Activated B cell treated with CpG ODN at 0.5 μM for 24 hours (primary cell): ENCODE measurements at regions not wholly inside any gene's neighbourhood (a gene's known extent, or its start where the extent isn't known, plus 50 kb on each side); places are given as distances from the start of the nearest gene placed in this dataset.

ENCODE experiments used
- ATAC-seq: fragments of 200-7000 bp; cut with Tn5 transposase; one replicate; pipeline ENCODE4 v1.10.0; 2021; ENCODE audit warnings: low read depth, mild to moderate bottlenecking, moderate library complexity
- CTCF ChIA-PET: fragments of 350-600 bp; sonication (Branson Sonifier 250); formaldehyde crosslinking; loops from one replicate; lab custom pipeline; 2021; ENCODE audit warnings: antibody characterized with exemption; lab: Charles Lee
- POLR2A ChIA-PET: fragments of 350-600 bp; sonication (Branson Sonifier 250); formaldehyde crosslinking; loops from one replicate; lab custom pipeline; 2021; ENCODE audit warnings: antibody characterized with exemption; lab: Charles Lee
- DNase-seq: peaks from one replicate; pipeline ENCODE4 v3.0.0; 2022
- H3K27ac Mint-ChIP-seq: one replicate; pipeline ENCODE4 v1.8.0; 2020; ENCODE audit warnings: mixed read lengths
- H3K27me3 Mint-ChIP-seq: one replicate; pipeline ENCODE4 v1.8.0; 2021; ENCODE audit warnings: mixed read lengths
- H3K36me3 Mint-ChIP-seq: one replicate; pipeline ENCODE4 v1.8.0; 2021; ENCODE audit warnings: low read depth, mixed read lengths
- H3K4me1 Mint-ChIP-seq: one replicate; pipeline ENCODE4 v1.8.0; 2021; ENCODE audit warnings: mixed read lengths
- H3K4me3 Mint-ChIP-seq: one replicate; pipeline ENCODE4 v1.8.0; 2020; ENCODE audit warnings: mild to moderate bottlenecking, mixed read lengths
- H3K9me3 Mint-ChIP-seq: one replicate; pipeline ENCODE4 v1.8.0; 2020; ENCODE audit warnings: mixed read lengths
- CTCF ChIP-seq: fragments of 200-600 bp; IDR thresholded peaks from one replicate; pipeline ENCODE4 v1.8.0; 2022; ENCODE audit warnings: antibody characterized with exemption, mild to moderate bottlenecking
- intact Hi-C: fragments of 100-400 bp; cut with micrococcal nuclease; formaldehyde crosslinking; loops from one replicate; pipeline ENCODE4 v1.15.1; 2024

- Mint-ChIP-seq H3K36me3 (no peaks in the 10 kb centered on the region), H3K27me3 (no peaks in the 10 kb centered on the region), H3K4me1 (no peaks in the 10 kb centered on the region), H3K27ac (no peak overlapping the region), H3K9me3 (peaks cover 3% of the 10 kb centered on the region), H3K4me3 (no peak overlapping the region)
- CTCF ChIA-PET: no interaction called here
- TF ChIP-seq CTCF: no peak
- DNase-seq: no peak
- POLR2A ChIA-PET: no interaction called here
- ATAC-seq: no peak
- intact Hi-C loops: no loop called here
These were observed 413.5 kb downstream of the GRIA2 start for GRCh38 chr4:157634057-157634456.

GRCh38 chr4:157616741-157617472 is 396.4 kb downstream of the GRIA2 start:
- Mint-ChIP-seq H3K9me3 (no peaks in the 10 kb centered on the region), H3K27ac (no peak overlapping the region), H3K27me3 (no peaks in the 10 kb centered on the region), H3K4me3 (no peak overlapping the region), H3K4me1 (no peaks in the 10 kb centered on the region), H3K36me3 (no peaks in the 10 kb centered on the region)
- POLR2A ChIA-PET: no interaction called here
- no peak for ATAC-seq
- intact Hi-C loops: no loop called here
- CTCF ChIA-PET: no interaction called here
- TF ChIP-seq CTCF: no peak
- no peak for DNase-seq

GRCh38 chr4:157607996-157608395 is 387.5 kb downstream of the GRIA2 start:
- Mint-ChIP-seq H3K4me1 (no peaks in the 10 kb centered on the region), H3K27me3 (no peaks in the 10 kb centered on the region), H3K27ac (no peak overlapping the region), H3K4me3 (no peak overlapping the region), H3K36me3 (no peaks in the 10 kb centered on the region), H3K9me3 (no peaks in the 10 kb centered on the region)
- ChIA-PET CTCF (no interaction called here), POLR2A (no interaction called here)
- DNase-seq: no peak
- intact Hi-C loops: no loop called here
- no peak for ATAC-seq
- TF ChIP-seq CTCF: no peak

- ChIA-PET POLR2A (no interaction called here), CTCF (no interaction called here)
- Mint-ChIP-seq H3K4me1 (no peaks in the 10 kb centered on the region), H3K27me3 (no peaks in the 10 kb centered on the region), H3K4me3 (no peak overlapping the region), H3K36me3 (no peaks in the 10 kb centered on the region), H3K9me3 (peaks cover 9% of the 10 kb centered on the region), H3K27ac (no peak overlapping the region)
- no peak for ATAC-seq
- intact Hi-C loops: no loop called here
- no peak for TF ChIP-seq CTCF
- no peak for DNase-seq
These were observed 380.1 kb downstream of the GRIA2 start for GRCh38 chr4:157600583-157600982.

- no peak overlapping the region for H3K4me3 Mint-ChIP-seq
- no peaks in the 10 kb centered on the region for H3K27me3 Mint-ChIP-seq
- H3K4me1 Mint-ChIP-seq: no peaks in the 10 kb centered on the region
- DNase-seq (no peak), ATAC-seq (no peak)
- H3K36me3 Mint-ChIP-seq: no peaks in the 10 kb centered on the region
- no peak for TF ChIP-seq CTCF
- H3K9me3 Mint-ChIP-seq: no peaks in the 10 kb centered on the region
- ChIA-PET CTCF (no interaction called here), POLR2A (no interaction called here)
- intact Hi-C loops: no loop called here
- H3K27ac Mint-ChIP-seq: no peak overlapping the region
These were observed 370.7 kb downstream of the GRIA2 start for GRCh38 chr4:157591245-157591644.
